NCI-H2107 treated with DMSO at 0.1 percent for 48 hours (cell line): ENCODE measurements at regions not wholly inside any gene's neighbourhood (a gene's known extent, or its start where the extent isn't known, plus 50 kb on each side); places are given as distances from the start of the nearest gene placed in this dataset.

Experiments used
- DNase-seq: peaks from one replicate; lab custom pipeline; 2025; ENCODE audit not compliant: unreplicated experiment; lab: John Stamatoyannopoulos, UW

DNA sequence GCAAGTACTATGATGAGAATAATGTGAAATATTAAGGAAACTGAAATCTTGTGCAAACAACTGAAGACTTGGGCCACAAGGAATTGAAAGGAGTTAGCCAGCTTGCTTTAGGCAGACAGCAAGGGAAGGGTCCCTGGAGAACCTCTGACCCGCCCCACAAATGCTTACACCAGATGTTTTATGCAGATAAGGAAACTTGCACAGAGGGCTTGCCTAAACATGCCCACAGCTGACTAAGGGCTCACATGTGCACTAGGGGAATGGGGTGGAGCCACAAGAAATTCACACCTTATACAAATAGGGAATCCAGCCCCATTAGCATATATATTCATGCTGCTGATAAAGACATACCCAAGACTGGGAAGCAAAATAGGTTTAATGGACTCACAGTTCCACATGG, 86.1 kb upstream of the CYYR1 start:
- DNase-seq = no peak

- DNase-seq = no peak
These were observed 82.4 kb upstream of the CYYR1 start for GRCh38 chr21:26655460-26655859.

DNA sequence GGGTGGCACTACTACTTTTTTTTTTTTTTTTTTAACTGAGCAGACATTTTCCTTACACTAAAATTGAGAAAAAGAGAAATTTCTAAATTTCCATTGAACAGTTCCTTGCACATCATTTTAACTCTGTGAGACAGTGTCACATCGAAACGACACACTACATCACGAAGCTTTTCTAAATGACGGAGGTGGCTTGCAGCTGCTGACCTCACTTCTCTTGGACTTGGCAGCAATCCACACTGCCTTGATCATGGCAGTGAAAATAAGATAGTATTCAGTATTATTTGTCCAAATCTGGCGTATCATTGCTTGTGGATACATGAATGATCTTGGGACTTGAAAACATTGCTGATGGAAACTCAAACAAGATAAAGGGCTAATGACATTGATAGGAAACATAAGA, 80.3 kb upstream of the CYYR1 start:
- no peak for DNase-seq

- no peak for DNase-seq
These were observed 79.8 kb upstream of the CYYR1 start for GRCh38 chr21:26652854-26653253.

- no peak for DNase-seq
These were observed 68.0 kb upstream of the CYYR1 start for GRCh38 chr21:26641062-26641461.

DNA sequence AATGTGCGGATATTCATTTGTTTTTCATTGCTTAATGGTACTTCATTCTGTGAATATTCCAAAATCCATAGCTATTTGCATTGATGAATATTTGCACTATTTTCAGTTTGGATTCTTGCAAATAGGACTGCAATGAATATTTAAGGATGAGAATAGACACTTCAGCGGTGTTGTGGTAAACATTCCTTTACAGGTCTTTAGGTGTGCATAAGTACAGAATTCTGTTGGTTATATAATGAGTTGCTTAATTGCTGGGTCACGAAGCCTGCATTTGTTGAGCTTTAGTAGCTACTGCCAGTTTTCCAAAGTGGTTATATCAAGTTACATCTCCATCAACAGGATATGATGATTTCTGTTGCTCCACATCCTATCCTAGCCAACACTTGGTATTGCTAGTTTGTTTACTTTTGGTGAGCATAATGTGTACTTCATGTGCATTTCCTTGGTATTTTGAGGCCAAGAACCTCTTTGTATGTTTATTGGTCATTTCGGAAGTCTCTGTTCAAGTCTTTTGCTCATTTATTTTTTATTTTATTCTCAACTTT, 64.2 kb upstream of the CYYR1 start:
- no peak for DNase-seq

DNA sequence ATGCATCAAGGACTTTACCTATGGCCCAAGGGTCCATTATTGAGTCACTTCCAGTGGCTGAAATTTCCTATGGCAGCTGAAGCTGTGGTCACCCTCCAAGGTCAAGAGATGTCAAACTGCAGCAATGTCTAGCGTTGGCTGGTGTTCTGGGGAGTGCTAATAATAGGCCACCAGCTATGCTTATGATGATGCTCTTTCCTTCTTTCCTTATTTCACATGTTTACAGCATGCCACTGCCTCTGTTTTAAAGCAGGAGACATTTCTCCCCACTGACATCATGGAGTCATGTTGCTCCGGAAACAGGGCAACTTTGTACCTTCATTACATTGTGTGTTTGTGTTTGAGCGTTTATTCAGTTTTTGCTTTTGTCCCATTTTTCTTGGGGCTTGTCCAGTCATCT, 62.6 kb upstream of the CYYR1 start:
- DNase-seq = no peak

GRCh38 chr21:26632691-26633090, 59.6 kb upstream of the CYYR1 start:
- DNase-seq = no peak

DNA sequence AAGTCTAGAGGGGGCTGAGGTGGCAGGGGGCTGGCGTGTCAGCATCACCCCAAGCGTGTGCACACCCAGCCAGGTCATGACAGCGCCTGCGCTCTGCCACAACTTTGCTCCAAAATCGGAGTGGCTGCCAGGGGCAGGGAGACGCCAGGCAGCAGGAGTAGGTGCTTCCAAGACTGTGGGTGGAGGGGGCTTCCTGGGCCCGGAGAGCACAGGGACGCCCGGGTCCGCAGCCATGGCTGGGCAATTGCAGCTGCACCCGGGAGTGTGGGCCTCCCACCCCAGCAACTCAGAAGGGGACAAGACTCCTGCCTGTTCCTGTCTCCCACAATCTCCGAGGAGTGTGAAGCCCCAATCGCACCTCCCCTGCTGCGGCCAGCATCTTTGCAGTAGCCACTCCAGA, 53.1 kb upstream of the CYYR1 start:
- DNase-seq = no peak

GRCh38 chr21:26624983-26625519, 52.0 kb upstream of the CYYR1 start:
- no peak for DNase-seq
